Activated naive CD4-positive, alpha-beta T cell treated with Interleukin-2 at 50 U/mL for 16 hours (primary cell): ENCODE measurements at regions not wholly inside any gene's neighbourhood (a gene's known extent, or its start where the extent isn't known, plus 50 kb on each side); places are given as distances from the start of the nearest gene placed in this dataset.
"Not testable (repeated sequence)": the region's sequence is repeated elsewhere in the genome, so short reads cannot be mapped to it uniquely, and the experiment has no call there.

Experiments used
- DNase-seq: peaks from one replicate; pipeline ENCODE4 v3.0.0-alpha.2; 2020

DNA sequence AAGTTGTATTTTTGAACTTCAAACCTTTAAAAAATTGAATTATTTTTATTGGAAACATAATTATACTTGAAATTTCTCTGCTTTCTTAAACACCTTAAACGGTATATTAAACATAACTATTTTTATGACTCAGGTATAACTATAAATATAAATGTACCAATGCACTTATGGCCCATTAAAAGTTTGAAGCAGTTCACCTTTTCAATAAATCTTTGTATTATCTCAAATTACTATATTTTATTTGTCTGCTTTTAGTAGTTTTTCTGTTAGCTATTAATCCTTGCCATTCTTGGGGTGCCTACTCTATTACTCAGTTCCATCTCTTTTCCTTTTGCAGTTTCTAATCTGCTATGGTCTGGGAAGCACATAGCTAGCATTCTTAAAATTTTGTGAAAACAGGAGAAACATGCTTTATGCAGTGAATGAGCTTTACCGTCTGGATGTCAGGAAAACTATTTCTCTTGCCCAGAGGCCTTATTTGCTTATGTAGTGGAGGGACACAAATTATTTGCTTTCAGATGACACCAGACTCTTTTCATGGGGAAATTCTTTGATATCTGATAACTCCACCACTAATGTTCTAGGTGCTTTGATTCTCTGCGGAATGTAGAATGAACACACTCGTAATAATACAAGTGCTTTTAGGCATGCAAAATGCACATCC, 378.9 kb upstream of the CITED2 start:
- DNase-seq: no peak

DNA sequence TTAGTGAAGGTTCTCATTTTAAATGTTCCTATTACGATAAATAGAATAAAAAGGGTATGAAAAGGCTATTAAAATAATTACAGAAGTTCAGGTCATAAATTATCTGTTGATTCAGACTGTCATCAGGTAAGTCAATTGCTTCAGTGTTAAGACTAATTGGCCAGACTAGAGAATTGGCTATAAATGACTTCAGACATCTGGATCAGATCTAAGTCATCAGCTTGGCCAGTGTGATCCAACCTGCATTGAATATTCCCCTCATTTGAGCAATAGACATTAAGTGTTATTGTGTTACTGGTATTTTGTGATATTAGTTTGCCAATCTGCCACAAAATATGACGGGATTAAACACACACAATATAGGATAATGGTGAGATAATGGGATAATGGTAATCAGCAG, 377.6 kb upstream of the CITED2 start:
- no peak for DNase-seq

DNA sequence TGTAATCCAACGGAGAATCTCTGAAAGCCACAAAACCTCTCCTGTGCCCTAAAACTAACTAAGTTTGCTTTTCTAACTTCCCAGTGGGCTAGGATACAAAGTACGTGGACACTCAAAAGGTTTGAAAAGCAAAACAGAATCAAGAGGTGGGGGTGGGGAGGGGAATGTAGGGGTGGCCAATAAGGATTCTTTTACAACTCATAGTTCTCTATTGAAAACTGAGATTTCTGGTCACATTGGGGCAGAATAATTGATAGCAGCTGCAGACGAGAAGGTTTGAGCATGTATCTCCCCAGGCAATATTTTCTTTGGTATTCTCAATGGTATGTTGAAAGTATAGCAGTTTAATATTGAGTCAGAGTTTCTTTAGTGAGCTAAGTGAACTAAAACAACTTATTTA, 376.7 kb upstream of the CITED2 start:
- no peak for DNase-seq

DNA sequence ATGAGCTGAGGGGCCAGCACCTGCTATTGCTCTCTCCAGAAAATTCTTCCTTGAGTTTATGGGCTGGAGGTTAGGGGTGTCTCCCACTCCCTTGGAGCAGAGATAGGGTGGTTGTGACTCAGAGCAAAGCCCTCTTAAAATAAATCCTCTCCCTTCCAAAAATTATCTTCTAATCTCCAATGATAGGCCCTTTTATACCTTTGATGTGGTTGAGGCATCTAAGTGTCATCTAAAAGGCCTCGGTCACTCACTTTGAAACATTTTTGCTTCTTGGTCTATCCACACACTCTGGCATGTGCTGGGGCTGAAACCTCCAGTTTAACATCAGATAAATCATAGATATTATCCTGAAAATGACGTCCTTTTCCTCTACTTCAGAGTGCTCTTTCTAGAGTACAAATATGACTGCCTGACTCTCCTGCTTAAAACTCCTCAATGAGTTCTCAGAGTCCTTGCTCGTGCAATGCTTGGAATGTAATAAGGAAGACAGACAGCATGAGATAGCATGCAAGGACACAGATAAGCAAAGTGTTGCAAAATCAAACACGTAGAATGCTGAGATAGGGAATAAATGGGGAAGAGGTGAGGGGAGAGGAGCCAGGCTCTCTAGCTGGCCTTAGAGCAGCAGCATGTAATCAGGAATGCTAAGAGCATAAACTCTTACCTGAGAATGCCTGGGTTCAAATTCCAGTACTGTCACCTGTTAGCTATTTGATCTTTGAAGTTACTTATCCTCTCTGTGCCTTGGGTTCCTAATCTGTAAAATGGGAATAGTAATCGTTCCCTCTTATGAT, 374.1 kb upstream of the CITED2 start:
- no peak for DNase-seq

DNA sequence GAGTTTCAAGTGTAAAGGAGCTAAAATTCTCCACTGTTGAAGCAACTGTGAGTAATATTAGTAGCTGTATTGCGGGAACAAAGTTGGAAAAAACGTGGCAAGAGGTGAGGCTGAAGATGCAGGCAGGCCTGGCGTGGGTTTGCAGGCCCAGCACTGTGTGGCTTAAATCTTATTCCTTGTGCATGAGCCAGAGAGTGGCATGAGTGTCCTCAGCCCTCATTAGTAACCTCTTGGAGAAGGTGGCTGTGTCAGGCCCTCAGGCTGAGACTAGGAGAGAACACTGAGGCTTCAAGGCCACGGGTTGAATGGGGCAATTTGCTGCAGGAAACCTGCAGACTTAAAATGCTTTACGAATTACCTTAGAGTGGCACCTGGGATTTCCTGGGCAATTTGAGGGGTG, 372.7 kb upstream of the CITED2 start:
- no peak for DNase-seq

DNA sequence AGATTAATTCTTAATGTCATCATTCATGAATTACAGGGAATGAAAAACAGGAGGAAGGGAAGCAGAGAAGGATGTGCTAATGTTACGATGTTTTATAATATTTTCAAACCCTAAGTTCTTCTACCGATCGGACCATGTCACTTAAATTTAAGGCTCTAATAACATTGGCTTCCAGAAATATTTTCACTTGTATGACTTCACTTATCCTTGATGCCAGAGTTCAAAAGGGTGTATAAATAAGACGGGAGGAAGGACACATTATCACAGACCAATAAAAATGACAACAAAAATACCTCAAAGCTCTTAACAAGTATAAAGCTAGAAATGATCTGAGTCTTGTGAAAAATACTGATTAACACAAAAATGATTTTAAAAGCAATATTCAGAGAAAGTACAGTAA, 370.4 kb upstream of the CITED2 start:
- DNase-seq: no peak

DNA sequence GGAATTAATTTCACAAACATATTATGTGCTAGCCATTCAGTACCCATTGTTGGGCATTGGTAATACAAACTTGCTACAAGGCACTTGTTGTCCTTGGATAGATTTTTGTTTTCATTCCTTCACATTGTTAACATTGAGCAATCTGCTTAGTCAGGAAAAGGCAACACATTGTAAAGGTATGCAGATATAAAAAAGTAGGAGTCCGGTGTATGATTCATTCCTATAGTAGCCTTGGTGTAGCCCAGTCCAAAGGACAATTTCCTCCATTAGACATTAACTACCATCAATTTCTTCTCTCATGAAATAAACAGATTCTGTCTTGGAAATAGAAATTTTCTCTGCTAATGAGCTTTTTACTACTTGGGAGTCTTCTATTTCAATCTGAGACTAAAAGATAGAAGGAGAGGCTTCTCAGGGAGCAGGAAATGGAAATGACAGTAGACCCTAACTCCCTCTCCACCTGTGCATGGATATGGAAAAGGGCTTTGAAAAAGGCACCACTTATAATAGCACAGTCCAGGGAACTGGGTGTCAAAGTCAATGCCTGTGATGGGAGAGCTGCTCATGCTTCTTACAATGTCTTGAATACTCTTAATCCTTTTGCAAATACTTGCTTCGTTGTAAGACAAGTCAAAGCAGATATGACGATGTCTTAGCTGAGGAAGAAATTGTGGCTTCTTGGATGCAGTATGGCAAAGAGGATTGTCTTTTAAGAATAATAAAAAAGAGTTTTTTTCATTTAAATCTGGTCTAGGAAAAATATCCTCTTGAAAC, 369.4 kb upstream of the CITED2 start:
- no peak for DNase-seq

DNA sequence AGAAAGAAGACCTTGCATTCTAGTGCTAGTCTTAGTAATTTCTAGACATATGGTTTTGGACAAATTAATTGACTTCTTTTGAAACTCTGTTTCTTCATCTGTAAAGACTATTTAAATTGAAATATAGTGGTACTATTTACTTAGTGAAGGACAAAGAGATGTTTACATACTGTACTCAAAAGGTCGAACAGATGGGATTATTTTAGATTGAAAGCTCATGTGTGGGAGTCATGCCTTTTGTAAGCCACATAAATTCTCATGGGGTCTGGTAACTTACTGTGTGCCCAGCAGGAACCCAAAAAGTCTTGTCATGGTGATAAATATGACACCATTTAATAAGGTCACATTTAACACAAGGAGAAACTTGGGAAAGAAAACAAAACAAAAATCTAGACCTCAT, 368.2 kb upstream of the CITED2 start:
- no peak for DNase-seq

DNA sequence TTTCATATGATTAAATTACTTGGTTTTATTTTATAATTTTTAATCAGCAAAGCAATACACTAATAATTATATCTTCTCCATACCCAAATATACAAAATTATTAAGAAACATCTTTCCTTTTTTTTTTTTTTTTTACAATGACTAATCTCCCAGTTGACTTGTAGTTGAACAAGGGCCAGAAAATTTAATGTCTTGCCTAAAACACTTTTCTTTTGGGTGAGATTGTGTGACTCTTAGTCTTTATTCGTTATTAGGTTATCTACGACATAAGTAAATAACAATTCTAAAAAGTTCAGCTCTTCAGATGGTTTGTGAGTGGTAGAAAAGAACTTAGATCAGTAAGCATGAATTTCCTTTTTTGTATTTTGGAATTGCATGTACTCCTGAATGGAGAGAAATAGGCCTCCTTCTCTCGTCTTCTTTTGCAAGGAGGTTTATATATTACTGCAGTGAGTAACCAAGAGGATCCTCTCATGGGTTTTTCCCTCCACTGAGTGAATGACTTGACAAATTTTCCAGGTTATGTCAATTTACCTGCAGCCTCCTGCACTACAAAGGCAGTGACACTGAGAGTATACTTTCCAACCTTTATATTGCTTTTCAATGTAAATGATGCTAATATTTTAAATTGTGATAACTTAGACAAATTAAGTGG, 364.5 kb upstream of the CITED2 start:
- DNase-seq: no peak

DNA sequence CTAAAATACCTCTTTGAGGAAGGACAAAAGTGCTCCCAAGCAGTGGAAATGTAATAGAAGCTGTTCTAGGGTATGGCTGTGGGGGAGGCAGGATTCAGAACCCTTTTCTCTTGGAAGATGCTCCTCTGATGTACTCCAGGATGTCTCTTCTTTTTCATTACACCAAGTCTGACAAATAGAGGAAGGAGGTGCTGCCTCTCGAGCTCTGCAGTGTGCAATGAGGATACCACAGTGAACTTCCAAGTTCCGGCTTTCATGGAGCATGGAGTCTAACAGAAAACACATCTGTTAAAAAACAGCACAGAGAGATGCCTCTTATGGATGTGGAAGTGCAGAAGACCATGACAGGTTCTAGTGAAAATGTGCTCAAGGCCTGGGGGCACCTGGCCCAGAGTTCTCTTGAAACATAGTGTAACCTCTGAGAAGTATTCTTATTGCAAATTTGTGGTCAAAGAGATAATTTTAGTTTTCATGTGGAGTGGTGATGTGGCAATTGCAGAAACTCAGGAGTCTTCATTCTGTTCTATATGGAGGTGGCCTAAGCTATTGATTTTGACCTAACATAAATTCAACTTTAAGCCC, 362.0 kb upstream of the CITED2 start:
- no peak for DNase-seq

DNA sequence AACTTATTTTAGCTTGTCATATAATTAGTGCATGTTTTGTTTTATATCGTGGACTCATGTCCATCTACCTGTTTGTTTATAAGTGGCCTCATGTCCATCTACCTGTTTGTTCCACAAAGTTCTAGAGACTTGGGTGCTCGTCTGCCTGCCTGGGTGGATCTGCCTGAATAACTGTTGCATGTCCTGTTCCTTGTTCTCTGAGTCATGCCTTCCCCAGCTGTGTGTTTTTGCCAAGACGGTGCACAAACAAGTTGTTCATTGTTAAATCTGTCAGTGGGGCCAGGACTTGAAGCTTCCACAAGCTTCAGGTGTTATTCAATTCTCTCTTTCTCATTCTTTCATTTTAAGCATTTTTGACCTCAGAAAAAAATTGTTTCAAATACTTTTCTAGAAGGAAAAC, 358.0 kb upstream of the CITED2 start:
- no peak for DNase-seq

DNA sequence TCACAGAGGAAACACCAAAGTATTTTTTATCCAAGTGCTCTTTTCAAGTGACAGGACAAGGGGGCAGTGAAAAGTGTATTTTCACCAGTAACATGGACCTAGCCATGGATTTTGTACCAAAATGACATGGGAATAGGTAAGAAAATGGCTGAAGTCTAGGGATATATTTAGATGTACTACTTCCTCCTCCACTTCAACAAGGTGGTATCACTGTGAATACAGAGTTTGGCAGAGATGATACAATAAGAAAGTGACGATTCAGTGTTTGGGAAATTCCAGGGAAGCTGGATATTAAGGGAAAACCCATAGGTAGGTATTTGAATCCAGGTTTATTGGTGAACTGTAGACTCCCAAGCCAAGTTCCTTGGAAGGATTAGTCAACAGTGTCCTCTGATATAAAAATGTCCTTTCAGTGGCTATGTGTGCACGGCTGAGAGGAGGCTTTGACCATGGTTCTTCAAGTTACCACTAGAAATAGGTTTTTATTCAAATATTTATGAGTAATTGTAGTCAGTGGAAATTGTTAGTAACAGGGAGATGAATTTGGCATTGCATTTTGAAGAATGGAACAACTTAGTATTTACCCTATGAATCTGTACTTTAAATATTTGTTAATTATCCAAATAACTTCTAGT, 356.0 kb upstream of the CITED2 start:
- DNase-seq: no peak

DNA sequence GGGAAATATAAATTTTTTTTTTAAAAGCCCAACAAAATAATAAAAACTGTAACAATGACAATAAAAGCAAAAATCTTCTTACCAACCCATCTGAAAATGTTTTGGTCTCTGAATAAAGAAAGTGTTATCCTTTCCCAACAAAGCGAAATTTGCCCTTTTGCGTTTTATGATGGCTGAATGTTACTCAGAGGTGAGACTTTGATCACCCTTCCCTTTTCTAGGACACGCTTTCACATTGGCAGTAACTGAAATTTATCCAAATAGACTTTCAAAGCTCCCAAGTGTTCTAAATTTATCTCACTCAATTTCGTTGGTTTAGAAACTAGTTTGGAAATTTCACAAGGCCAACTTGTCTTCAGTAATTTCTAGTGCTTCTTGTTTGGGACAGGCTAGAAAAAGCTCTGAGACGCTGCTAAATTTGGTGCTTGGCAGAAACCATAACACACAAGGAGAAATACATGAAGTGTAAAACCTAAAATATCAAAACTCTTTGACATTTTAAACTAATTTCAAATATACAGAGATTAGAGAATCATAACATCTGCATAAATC, 354.5 kb upstream of the CITED2 start:
- no peak for DNase-seq

DNA sequence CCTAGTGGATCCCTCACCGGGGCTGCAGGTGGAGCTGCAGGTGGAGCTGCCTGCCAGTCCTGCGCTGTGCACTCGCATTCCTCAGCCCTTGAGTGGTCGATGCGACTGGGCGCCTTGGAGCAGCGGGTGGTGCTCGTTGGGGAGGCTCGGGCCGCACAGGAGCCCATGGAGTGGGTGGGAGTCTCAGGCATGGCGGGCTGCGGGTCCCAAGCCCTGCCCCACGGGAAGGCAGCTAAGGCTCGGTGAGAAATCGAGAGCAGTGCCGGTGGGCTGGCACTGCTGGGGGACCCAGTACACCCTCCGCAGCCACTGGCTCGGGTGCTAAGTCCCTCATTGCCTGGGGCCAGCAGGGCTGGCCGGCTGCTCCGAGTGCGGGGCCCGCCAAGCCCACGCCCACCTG, 351.8 kb upstream of the CITED2 start:
- not testable (repeated sequence) for DNase-seq

DNA sequence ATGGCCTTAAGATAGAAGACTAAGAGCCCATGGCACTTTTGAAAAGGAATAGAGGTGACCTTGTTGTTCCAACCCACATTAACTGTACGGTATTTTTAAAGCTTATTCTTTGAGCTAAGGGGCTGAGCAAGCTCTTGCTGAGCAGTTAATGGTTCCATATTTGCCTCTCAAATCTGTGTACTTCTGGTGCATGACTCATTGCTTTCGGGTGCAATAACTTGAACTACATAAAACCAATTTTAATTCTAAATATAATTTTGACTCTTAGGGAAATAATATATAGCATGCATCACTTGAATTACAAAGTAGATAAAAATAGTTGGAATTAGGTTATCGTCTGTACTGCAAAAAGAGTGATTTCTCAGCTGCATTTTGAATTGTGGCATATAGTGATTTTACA, 348.1 kb upstream of the CITED2 start:
- no peak for DNase-seq

DNA sequence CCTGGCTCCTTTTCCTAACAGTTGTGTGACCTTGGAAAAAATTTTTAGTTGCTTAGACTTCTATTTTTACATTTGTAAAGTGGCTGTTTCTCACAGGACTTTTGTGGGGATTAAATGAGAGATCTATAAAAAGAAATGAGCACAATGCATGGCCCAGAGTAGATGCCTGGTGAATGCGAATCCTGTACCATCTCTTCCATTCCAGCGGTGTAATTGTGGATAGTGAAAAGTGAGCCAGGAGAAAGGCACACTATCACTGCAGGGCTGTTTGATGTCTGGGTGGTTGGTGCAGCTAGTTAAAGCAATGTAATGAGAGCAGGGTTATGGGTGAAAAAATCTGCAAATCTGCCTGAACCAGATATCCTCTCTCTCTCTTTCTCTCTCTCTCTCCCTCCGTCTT, 347.5 kb upstream of the CITED2 start:
- DNase-seq: no peak

DNA sequence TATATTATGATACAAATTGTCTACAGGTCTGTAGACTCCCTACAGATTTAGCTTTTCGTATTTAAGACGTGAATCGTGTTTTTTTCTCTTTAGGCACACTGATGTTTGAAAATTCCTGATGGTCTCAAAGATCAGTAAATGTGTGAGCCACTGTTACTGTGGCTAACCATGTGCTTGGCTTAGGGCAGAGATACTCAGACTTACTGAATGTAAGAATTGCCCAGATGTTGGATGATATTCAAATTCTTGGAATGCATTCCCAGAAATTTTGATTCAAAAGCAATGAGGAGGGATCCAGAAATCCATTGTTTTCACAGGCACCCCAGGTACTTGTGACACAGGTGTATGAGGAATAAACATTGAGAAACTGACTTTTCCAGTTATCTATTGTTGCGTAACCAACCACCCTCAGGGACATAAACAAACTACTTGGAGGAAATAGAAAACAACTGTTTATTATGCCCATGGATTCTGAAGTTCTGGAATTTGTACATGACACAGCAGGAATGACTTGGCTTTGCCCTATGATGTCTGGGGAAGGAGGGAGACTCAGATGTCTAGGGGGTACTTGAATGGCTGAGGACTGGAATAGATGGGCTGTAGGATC, 339.6 kb upstream of the CITED2 start:
- DNase-seq: no peak

DNA sequence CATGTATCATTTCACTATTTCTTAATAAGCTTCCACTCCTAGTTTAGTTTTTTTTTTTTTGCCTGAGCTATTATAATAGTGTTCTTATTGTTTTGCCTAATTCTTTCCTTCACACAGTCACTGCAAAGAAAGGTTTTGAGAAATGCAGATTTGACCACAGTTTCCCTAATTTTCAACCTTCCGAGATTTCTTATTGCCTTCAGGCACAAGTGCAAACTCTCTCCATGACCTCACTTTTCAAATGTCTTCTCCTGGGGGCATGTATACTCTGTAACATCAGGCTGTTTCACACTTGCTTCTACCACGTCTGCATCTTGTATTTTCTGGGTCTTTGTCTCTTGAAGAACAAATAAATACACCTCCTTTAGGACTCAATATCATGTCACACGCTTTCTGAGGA, 339.0 kb upstream of the CITED2 start:
- no peak for DNase-seq

DNA sequence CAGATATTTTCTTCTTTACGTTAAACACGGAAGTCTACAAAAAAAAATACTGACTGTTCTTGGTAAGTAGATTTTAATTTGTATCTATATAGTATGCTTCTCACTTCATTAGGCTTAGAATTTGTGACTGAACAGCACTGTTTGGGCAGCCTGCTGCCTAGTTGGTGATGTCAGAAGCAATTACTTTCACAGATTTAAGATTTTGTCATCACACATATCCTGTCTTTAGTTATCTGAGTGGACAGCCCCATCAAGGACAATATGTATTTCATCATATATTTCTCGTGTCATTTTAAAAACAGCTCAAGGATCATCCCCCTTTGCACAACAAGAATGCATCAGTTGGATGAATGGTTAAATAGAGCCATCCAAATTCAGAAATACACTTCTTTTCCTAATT, 338.4 kb upstream of the CITED2 start:
- no peak for DNase-seq

DNA sequence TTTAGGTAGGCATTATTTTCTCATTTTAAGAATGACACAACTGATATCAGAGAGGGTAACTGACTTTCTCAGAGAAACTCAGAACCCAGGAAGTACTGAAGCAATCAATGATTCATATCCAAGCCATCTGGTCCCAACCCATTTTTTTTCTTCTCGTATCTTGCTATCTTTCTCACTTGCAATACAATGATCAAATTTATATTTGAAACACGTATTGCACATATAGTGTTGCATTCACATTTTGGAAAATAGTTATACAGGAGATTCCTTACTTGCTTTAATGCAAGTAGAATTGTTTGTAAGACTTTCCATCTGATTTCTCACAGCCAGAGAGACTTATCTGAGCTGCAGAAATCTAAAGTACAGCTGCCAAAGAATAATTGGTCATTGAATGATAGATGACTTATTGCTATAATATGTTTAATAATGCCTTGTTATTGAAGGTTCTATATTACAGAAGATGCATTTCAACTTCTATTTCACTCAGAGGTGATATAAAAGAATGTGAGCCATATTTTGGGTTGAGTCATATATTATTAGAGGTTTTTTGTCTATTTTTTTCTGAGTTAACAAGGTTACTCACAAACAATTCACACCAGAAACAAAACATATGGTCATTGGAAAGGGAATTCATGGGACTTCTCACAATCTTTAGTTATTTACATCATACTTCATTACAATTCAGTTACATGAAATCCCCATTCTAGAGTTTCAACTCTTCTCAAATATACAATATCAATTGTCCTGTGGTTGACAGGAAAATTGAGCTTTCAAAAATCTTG, 337.5 kb upstream of the CITED2 start:
- DNase-seq: no peak

DNA sequence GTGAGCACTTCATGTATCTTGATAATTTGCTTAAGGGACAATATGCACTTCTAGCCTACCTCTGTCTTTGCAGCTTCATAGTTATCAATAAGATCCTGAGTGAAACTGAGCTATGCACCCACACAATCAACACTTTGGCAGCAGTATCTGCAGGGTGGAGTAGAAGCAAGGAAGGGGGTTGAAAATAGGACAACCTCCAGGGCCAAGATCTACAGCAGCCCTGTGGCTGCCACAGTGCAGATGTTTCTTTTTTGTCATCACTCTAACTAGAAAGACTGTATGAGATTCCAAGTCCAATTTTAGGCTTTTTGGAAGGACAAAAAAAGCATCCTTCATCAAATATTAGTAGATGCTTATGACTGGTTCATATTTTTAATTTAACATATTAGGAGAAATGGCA, 336.1 kb upstream of the CITED2 start:
- DNase-seq: no peak
